Posterior cingulate gyrus (tissue), 11 donors: ENCODE measurements at regions not wholly inside any gene's neighbourhood (a gene's known extent, or its start where the extent isn't known, plus 50 kb on each side); places are given as distances from the start of the nearest gene placed in this dataset.
"Not testable (repeated sequence)": the region's sequence is repeated elsewhere in the genome, so short reads cannot be mapped to it uniquely, and the experiment has no call there.

ENCODE experiments used
- DNase-seq, 10 donors: peaks; one replicate each; pipeline versions ENCODE4 v3.0.0 to v3.0.0-alpha.2; 2020 to 2021; ENCODE audit warnings: mixed read lengths in 3 of 10
- intact Hi-C: fragments of 100-400 bp; cut with DNase I; formaldehyde crosslinking; loops from one replicate; pipeline ENCODE4 v1.15.1; 2023

GRCh38 chr17:71740866-71741265, 380.0 kb upstream of the SOX9 start:
- no peak for DNase-seq
- intact Hi-C loops, result no loop called here

- DNase-seq, result no peak
- intact Hi-C loops, result no loop called here
These were observed 379.0 kb upstream of the SOX9 start for GRCh38 chr17:71741836-71742235.

GRCh38 chr17:71748872-71749271, 371.9 kb upstream of the SOX9 start:
- intact Hi-C loops, result no loop called here
- no peak for DNase-seq

GRCh38 chr17:71753070-71753469, 367.8 kb upstream of the SOX9 start:
- intact Hi-C loops, result no loop called here
- no peak for DNase-seq

GRCh38 chr17:71757156-71757555, 363.7 kb upstream of the SOX9 start:
- intact Hi-C loops, result no loop called here
- no peak for DNase-seq

- DNase-seq, result no peak
- intact Hi-C loops, result no loop called here
These were observed 362.9 kb upstream of the SOX9 start for GRCh38 chr17:71757956-71758355.

- DNase-seq, result no peak
- intact Hi-C loops, result no loop called here
These were observed 361.3 kb upstream of the SOX9 start for GRCh38 chr17:71759422-71760060.

- DNase-seq, result no peak
- intact Hi-C loops, result no loop called here
These were observed 360.6 kb upstream of the SOX9 start for GRCh38 chr17:71760062-71760720.

- intact Hi-C loops, result no loop called here
- no peak for DNase-seq
These were observed 358.3 kb upstream of the SOX9 start for GRCh38 chr17:71762526-71762925.

GRCh38 chr17:71764505-71764904, 356.3 kb upstream of the SOX9 start:
- intact Hi-C loops, result no loop called here
- DNase-seq, result peak in 1 of 10 donors; percentile 61

- no peak for DNase-seq
- intact Hi-C loops, result no loop called here
These were observed 355.4 kb upstream of the SOX9 start for GRCh38 chr17:71765437-71765836.

- DNase-seq, result no peak
- intact Hi-C loops, result no loop called here
These were observed 351.0 kb upstream of the SOX9 start for GRCh38 chr17:71769850-71770249.

- intact Hi-C loops, result no loop called here
These were observed 343.7 kb upstream of the SOX9 start for GRCh38 chr17:71777048-71777640.

GRCh38 chr17:71779482-71779881, 341.3 kb upstream of the SOX9 start:
- intact Hi-C loops, result no loop called here
- no peak for DNase-seq

More at GRCh38 chr17:71777048-71777640, 343.7 kb upstream of the SOX9 start:
- DNase-seq, result no peak

- intact Hi-C loops, result no loop called here
These were observed 340.2 kb upstream of the SOX9 start for GRCh38 chr17:71780596-71780995.

GRCh38 chr17:71782021-71782420, 338.8 kb upstream of the SOX9 start:
- DNase-seq, intact Hi-C loops: not testable (repeated sequence)

More at GRCh38 chr17:71780596-71780995, 340.2 kb upstream of the SOX9 start:
- DNase-seq, result no peak

GRCh38 chr17:71790791-71791190, 330.0 kb upstream of the SOX9 start:
- no peak for DNase-seq
- intact Hi-C loops, result no loop called here

GRCh38 chr17:71791311-71791710, 329.5 kb upstream of the SOX9 start:
- DNase-seq, result no peak
- intact Hi-C loops, result no loop called here

GRCh38 chr17:71792966-71793365, 327.9 kb upstream of the SOX9 start:
- intact Hi-C loops, result no loop called here
- no peak for DNase-seq

GRCh38 chr17:71793518-71793917, 327.3 kb upstream of the SOX9 start:
- no peak for DNase-seq
- intact Hi-C loops, result no loop called here

- no peak for DNase-seq
- intact Hi-C loops, result no loop called here
These were observed 322.1 kb upstream of the SOX9 start for GRCh38 chr17:71798701-71799100.

- intact Hi-C loops, result no loop called here
- no peak for DNase-seq
These were observed 321.2 kb upstream of the SOX9 start for GRCh38 chr17:71799657-71800056.
